ENCODE measurements at regions not wholly inside any gene's neighbourhood (a gene's known extent, or its start where the extent isn't known, plus 50 kb on each side); places are given as distances from the start of the nearest gene placed in this dataset.

DNA sequence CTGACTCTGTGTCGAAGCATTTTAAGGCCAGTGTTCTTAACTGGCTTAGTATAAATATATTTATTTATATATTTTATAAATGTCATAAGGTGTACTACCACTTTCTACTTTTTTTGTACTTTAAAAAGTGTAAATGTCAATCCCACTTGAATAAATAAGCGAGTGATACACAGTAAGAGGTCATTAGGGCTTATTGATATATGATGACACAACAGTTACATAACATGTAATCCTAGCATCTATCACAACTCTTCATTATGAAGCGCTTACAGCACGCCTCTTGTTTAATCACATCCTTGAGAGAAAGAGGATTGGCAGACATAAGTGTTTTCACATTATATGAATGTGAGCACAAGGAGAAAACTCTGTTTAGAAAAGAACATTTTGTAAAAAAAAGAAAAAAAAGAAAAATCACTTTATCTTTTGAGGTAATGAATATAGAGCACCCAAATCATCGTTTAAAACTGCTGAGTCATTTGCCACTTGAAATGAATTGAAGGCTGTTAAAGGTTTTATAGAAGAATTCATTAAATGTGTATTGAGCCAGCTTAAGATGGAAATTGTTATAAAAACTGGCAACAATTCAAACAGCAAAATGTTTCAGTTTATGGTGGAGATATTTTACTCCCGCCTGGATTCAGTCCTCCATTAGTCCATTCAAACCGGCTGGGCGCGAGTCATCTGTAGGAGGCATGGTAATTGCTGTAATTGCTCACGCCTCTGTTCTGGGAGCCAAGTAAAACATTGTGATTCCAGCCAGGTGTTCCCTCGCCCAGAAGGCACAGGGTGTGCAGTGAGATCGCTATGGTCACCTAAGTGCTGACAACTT lies 627.3 kb upstream of the KIRREL3 start:
- Mint-ChIP-seq H3K4me3 (no peak overlapping the region), H3K36me3 (ENCODE audit: low read depth) (no peaks in the 10 kb centered on the region), H3K9me3 (no peaks in the 10 kb centered on the region; the same call in 2 of the 3 replicates), H3K27me3 (ENCODE audit: insufficient read depth, low read depth, poor library complexity) (peaks cover 6% of the 10 kb centered on the region), H3K27ac (no peak overlapping the region), H3K4me1 (peaks cover 28% of the 10 kb centered on the region)
- no peaks in the 10 kb centered on the region for H3K27me3 ChIP-seq (ENCODE audit: insufficient read depth)
- no peak for TF ChIP-seq POLR2AphosphoS5 (IDR thresholded peaks at IDR 0.05; ENCODE audit: low read depth)
- no peak for TF ChIP-seq CREB1 (CRISPR knock-in tag; IDR thresholded peaks at IDR 0.05; ENCODE audit: low read depth)
- ATAC-seq, result no peak
- H3K27ac ChIP-seq (ENCODE audit: low read depth), result no peak overlapping the region
- peaks cover 14% of the 10 kb centered on the region for H3K4me1 ChIP-seq (ENCODE audit: insufficient read depth)
- no peak overlapping the region for H3K4me2 ChIP-seq
- H3F3A ChIP-seq (replicated peaks; ENCODE audit: low read depth), result no peaks in the 10 kb centered on the region
- no peaks in the 10 kb centered on the region for H4K20me1 ChIP-seq (replicated peaks; ENCODE audit: insufficient read depth)
- H3K79me2 ChIP-seq (replicated peaks; ENCODE audit: insufficient read depth), result no peaks in the 10 kb centered on the region
- H3K4me3 ChIP-seq, result no peak overlapping the region
- DNase-seq (ENCODE audit: low spot score), result no peak
- H3K36me3 ChIP-seq (ENCODE audit: insufficient read depth), result no peaks in the 10 kb centered on the region
- H3K9me2 ChIP-seq (ENCODE audit: insufficient read depth), result no peaks in the 10 kb centered on the region
- peak overlapping the region; percentile 64; the same call in 1 of the 2 replicates for H2AFZ ChIP-seq

DNA sequence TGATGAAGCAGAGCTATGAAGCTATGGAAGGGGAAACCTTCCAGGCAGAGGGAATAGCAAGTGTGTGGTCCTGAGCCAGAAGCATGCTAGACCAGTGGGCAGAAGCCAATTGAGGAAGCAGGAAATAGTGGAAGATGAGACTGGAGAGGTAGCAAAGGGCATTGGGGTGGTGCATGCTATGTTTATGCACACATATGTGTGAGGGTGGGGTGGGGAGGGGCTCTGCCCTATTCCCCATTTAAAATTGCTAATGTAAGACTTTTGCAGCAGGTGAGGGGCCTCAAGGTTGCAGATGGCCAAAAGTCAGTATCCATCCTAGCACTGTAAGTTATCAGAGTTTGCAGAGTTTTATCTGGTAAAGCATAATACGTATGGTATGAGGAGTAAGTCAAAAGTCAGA lies 626.6 kb upstream of the KIRREL3 start:
- Histone ChIP-seq H4K20me1 (replicated peaks; ENCODE audit: insufficient read depth) (no peaks in the 10 kb centered on the region), H3K4me2 (no peak overlapping the region), H3K9me2 (ENCODE audit: insufficient read depth) (no peaks in the 10 kb centered on the region), H3K4me3 (no peak overlapping the region), H2AFZ (no peak overlapping the region), H3F3A (replicated peaks; ENCODE audit: low read depth) (no peaks in the 10 kb centered on the region), H3K27ac (ENCODE audit: low read depth) (no peak overlapping the region), H3K4me1 (ENCODE audit: insufficient read depth) (peaks cover 8% of the 10 kb centered on the region), H3K79me2 (replicated peaks; ENCODE audit: insufficient read depth) (no peaks in the 10 kb centered on the region), H3K36me3 (ENCODE audit: insufficient read depth) (no peaks in the 10 kb centered on the region), H3K27me3 (ENCODE audit: insufficient read depth) (no peaks in the 10 kb centered on the region)
- no peak for ATAC-seq
- Mint-ChIP-seq H3K27me3 (ENCODE audit: insufficient read depth, low read depth, poor library complexity) (peaks cover 3% of the 10 kb centered on the region), H3K9me3 (no peaks in the 10 kb centered on the region; the same call in 2 of the 3 replicates), H3K4me1 (peaks cover 21% of the 10 kb centered on the region), H3K4me3 (no peak overlapping the region), H3K27ac (peak overlapping the region; percentile 45; the same call in 1 of the 2 replicates), H3K36me3 (ENCODE audit: low read depth) (no peaks in the 10 kb centered on the region)
- DNase-seq (ENCODE audit: low spot score), result no peak
- no peak for TF ChIP-seq ZNF331 (CRISPR knock-in tag; IDR thresholded peaks at IDR 0.05; ENCODE audit: low read depth)
- TF ChIP-seq EZH2phosphoT487 (IDR thresholded peaks at IDR 0.05; ENCODE audit: unreplicated experiment), result no peak
- no peak for TF ChIP-seq STAT1 (IDR thresholded peaks at IDR 0.05; ENCODE audit: unreplicated experiment)
- TF ChIP-seq ZNF114 (CRISPR knock-in tag; IDR thresholded peaks at IDR 0.05), result no peak
- no peak for TF ChIP-seq ETS1 (IDR thresholded peaks at IDR 0.05)
- no peak for TF ChIP-seq CTCF (conservative IDR thresholded peaks at IDR 0.05; ENCODE audit: low read depth in 2 of 2)
- TF ChIP-seq ZNF462 (CRISPR knock-in tag; IDR thresholded peaks at IDR 0.05), result no peak
- no peak for TF ChIP-seq CREB1 (CRISPR knock-in tag; IDR thresholded peaks at IDR 0.05; ENCODE audit: low read depth)
- TF ChIP-seq POLR2AphosphoS5 (IDR thresholded peaks at IDR 0.05; ENCODE audit: low read depth), result no peak
- no peak for TF ChIP-seq NANOG (IDR thresholded peaks at IDR 0.05; ENCODE audit: borderline replicate concordance)
- TF ChIP-seq EZH2 (IDR thresholded peaks at IDR 0.05; ENCODE audit: low read depth, unreplicated experiment), result no peak

Measured in GM23338 (cell line).